Left colon (tissue), 2 donors: ENCODE measurements at regions not wholly inside any gene's neighbourhood (a gene's known extent, or its start where the extent isn't known, plus 50 kb on each side); places are given as distances from the start of the nearest gene placed in this dataset.

Source experiments
- ATAC-seq: fragments of 200-7000 bp; cut with Tn5 transposase; one replicate; pipeline ENCODE4 v1.9.1; 2020; ENCODE audit warnings: mild to moderate bottlenecking, moderate library complexity
- DNase-seq, 2 donors: peaks; one replicate each; pipeline ENCODE4 v3.0.0-alpha.2; 2020
- intact Hi-C, 2 donors: fragments of 100-400 bp; cut with DNase I in 1 of 2; cut with micrococcal nuclease in 1 of 2; formaldehyde crosslinking; loops; one replicate each; pipeline versions ENCODE4 v1.11.2 to v1.14.0; 2022; cut with DNase I, micrococcal nuclease
- donor health status: DM: no; HTN: no; CAD: no.
- donor health status: DM: yes; HTN: yes; CAD: no.

GRCh38 chr20:48474022-48474421 lies 353.8 kb downstream of the PREX1 start:
- ATAC-seq (no peak), DNase-seq (no peak)
- intact Hi-C loops = no loop called here

DNA sequence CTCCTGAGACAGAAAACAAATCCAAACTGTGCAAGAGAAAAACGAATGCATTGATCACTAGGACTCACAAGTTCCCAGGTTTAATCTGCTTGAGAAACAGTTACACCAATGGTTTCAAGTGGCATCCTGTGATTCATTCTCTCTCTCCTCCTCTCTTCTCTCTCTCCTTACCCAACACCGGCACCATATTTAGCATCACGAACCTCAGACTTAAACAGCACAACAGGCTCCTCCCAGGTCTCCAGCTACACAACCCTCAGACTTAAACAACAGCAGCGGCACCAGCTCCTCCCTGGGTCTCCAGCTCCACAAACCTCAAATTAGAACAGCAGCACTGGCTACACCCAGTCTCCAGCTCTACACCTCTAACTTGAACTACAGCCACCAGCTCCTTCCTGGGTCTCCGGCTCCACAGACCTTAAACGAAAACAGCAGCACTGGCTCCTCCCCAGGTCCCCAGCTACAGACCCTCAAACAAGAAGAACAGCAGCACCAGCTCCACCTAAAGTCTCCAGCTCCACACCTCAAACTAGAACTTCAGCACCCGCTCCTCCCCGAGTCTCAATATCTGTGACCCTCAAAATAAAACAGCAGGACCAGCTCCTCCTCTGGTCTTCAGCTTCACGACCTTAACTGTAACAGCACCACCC lies 355.9 kb downstream of the PREX1 start:
- ATAC-seq = no peak
- intact Hi-C loops = no loop called here
- DNase-seq = no peak

GRCh38 chr20:48471176-48471575 lies 356.6 kb downstream of the PREX1 start:
- intact Hi-C loops = no loop called here
- DNase-seq (peak in 1 of 2 donors; percentile 8), ATAC-seq (no peak)

DNA sequence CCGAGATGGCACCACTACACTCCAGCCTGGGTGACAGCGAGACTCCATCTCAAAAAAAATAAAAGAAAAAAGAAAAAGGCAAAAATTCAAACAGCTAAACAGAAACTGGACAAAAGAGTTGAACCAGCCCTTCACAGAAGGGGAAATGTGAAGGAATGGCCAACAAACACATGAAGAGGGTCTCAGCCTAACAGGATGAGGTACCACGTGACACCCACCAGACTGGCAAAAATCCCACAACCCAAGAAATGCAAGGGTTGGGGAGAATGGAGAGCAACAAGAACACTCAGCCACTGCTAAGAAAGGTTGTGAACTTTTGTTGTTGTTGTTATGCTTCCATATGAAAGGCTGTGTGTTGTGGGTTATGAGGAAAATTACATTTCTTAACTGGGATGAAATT lies 357.7 kb downstream of the PREX1 start:
- intact Hi-C loops = no loop called here
- no peak for DNase-seq
- ATAC-seq = no peak

- DNase-seq (peak in 1 of 2 donors; percentile 4), ATAC-seq (no peak)
- intact Hi-C loops = no loop called here
Observed at GRCh38 chr20:48469026-48469425, 358.8 kb downstream of the PREX1 start.

GRCh38 chr20:48468571-48468970 lies 359.2 kb downstream of the PREX1 start:
- ATAC-seq (no peak), DNase-seq (peak in 1 of 2 donors; percentile 2)
- intact Hi-C loops = no loop called here

- DNase-seq (peak in 1 of 2 donors; percentile 10), ATAC-seq (no peak)
- intact Hi-C loops = no loop called here
Observed at GRCh38 chr20:48467622-48468021, 360.2 kb downstream of the PREX1 start.

GRCh38 chr20:48465271-48465670 lies 362.5 kb downstream of the PREX1 start:
- intact Hi-C loops = no loop called here
- ATAC-seq (no peak), DNase-seq (no peak)

DNA sequence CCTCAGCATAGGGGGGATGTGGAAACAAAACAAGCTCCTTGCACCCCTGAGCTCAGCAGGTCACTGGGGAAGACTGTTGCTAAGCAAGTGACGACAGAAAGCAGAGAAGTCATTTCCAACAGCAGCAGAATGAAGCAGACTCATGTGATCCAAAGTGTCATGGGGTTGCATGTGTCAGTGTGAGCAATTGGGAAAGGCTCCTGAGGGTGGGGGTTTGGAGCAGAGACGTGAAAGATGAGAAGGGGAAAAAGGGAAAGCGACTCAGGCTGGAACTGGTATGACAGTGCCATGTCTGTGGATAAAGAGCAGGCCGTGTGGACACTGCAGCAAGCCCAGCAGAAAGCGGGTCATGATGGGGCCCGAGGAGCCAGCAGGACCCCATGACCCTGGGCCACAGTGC lies 363.9 kb downstream of the PREX1 start:
- no peak for ATAC-seq
- intact Hi-C loops = no loop called here
- DNase-seq = no peak

DNA sequence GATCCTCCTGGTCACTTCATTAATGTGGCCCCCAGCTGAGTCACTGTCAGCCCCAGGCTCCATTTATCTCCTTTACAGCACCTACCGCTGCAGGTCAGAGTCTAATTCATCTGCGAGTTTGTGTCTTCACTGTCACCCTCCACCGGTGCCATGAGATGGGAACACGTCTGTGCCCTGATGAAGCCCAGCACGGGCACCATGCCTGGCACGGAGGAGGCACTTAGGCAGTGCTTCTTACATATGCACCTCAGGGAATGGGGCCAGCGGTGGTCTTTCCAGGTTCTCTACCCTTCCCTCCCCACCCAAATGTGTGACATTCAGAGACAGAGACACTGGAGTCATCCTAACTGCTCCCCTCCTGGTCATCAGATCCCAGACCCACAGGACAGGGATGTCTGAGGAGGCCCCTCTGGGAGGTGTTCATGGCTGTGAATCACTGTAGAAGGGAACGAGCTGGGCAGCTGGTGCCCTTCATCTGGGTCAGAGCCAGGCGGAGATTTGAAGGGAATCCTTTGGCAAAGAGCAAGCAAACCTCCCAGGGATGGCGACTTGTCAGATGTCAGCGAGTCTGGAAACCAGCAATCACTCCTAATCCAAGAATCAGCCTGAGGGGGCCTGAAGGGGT lies 364.6 kb downstream of the PREX1 start:
- no peak for ATAC-seq
- intact Hi-C loops = no loop called here

DNA sequence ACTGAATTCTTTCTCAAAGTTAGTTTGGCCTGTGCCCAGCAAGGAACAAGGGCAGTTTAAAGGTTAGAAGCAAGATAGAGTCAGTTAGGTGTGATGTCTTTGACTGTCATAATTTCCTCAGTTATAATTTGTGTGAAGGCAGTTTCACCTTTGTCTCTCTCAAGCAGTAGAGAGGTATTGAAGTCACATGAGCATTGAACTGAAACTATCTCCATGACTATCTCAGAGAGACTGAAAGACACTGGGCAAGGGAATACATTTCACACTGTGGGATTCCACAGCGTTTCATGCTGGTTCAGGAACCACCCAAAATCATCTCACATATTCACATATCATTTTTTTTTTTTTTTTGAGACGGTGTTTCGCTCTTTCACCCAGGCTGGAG lies 366.1 kb downstream of the PREX1 start:
- intact Hi-C loops = no loop called here
- DNase-seq = no peak
- no peak for ATAC-seq

More for the DNA sequence above, 364.6 kb downstream of the PREX1 start:
- DNase-seq = no peak

GRCh38 chr20:48461091-48461734 lies 366.6 kb downstream of the PREX1 start:
- ATAC-seq (no peak), DNase-seq (no peak)
- intact Hi-C loops = no loop called here

DNA sequence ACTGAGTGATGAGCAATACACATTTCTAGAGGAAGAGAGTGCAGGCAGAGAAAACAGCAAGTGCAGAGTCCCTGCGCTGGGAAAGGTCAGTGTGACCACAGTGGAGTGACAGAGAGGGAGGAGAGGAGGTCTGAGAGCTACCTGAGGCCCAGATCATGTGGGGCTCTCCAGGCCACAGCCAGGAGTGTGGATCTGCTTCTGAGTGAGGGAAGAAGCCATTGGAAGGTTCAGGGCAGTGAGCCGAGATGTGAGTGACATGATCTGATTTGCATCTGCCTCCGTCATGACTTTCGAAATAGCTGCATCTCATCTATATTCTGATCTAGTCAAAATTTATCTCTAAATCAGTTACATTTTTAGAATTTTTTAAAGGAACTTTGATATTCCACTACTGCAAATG lies 367.1 kb downstream of the PREX1 start:
- DNase-seq (no peak), ATAC-seq (no peak)
- intact Hi-C loops = no loop called here

DNA sequence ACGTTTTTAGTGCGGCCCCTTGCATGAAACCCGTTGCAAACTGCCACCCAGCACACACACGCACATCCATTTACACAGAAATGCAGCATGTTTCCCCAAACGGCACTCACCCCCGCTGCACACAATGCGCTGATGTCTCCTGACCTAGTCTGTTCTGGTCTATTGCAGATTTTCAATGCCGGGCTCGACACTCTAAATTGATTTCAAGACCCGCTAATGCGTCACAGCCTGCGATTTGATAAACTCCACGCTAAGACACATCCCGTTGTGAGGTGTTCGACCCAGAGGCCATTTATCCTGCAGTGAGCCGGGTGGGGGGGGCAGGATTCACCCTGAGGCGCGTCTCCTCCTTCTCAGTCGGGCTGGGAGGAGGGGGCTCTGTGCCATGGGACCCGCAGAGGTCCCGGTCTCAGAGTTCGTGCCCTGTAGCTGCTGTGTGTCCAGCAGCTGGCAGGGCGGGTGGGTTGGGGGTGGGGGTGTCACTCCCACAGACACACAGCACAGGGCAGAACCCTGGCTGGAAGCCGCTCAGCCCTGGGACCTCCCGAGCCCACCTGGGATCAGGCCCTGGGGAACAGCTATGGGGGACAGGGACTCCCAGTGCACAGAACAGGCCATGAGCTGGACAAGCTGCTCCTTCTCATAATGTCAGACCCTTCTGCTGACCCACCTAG lies 367.9 kb downstream of the PREX1 start:
- DNase-seq (no peak), ATAC-seq (no peak)
- intact Hi-C loops = no loop called here

DNA sequence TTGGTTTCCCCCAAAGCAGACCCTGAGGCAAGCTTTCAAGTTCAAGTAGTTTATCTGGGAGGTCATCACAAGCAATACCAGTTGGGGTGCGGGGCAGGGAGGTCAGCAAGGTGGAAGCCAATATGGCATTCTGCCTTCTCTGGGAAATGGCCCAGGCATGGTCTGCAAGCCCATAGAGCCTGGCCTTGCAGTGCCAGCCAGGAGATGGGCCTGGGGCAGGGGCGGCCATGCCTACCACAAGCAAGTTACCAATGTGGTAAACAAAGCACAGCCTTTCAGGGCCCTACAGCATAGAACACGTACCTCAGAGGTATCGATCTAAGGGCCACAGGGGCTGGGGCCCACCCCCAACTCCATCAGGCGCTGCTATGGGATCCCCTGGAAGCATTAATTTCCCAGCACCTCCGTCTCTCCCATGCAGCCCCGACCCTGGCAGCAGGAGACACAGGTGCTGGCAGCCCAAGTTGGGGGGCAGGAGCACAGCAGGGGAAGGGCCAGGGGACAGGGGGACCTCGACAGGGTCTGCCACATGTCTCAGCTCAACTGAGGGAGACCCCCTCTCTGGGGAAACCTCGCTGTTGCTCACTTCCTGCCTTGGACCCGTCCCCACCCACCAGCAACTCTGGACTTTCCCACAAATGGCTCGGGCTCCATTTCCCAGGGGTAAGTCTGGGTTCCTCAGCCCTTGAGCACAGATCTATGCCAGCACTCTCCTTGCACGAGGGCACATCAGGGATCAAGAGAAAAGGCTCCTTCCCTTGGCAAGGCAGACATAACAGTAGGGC lies 369.0 kb downstream of the PREX1 start:
- intact Hi-C loops = no loop called here
- no peak for ATAC-seq
- DNase-seq = no peak

DNA sequence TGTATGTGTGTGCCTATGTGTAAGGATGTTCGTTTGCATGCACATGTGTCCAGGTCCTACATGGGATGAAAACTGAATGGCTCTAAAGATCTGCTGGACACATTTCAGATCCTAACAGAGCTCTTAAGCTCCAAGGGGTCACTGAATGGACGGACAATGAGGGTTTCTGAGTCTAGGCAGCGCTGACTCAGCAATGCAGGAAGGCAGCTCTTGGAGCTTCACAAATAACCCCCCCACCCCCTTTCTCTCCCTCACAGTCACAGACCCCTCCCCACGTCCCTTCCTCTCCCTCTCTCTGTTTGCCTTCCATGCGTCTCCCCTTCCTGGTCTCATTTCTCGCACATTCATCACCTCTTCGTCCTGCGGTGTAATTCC lies 369.8 kb downstream of the PREX1 start:
- no peak for ATAC-seq
- no peak for DNase-seq
- intact Hi-C loops = no loop called here

DNA sequence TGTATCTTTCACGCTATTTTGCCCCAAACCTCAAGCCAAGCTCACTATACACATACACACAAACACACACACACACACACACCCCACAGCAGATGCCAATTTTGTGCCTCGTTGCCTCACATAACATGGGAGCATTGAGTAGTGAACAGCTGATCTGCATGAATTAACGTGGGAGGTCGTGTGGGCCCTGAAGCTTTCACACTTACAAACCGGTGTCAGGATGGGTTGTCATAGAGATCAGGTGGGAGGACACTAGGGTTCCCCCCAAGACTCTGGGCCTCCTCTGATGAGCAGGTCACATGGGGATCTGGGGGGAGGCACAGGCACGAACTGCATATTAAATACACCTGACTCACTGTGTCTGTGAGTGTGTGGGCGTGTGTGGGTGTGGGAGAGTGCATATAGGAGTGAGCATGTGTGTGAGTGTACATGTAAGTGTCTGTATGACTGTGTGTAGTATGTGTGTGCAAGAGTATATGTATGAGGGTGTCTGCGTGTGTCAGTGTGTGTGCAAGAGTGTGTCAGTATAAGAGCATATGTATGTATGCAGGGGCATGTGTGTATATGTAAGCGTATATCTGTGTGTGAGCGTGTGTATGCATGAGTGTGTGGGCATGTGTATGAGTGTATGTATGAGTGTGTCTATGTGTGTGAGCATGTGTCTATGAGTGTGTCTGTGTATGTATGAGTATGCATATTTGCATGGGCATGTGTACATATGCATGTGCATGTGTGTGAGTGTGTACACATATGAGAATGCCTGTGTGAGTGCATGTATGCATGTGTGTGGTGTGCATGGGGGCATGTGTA lies 370.4 kb downstream of the PREX1 start:
- intact Hi-C loops = no loop called here
- no peak for ATAC-seq
- no peak for DNase-seq

- intact Hi-C loops = no loop called here
- no peak for ATAC-seq
- no peak for DNase-seq
Observed at GRCh38 chr20:48456366-48457192, 371.2 kb downstream of the PREX1 start.
